Stomach (tissue), 4 donors: ENCODE measurements at regions not wholly inside any gene's neighbourhood (a gene's known extent, or its start where the extent isn't known, plus 50 kb on each side); places are given as distances from the start of the nearest gene placed in this dataset.

Experiments
- EP300 ChIP-seq: sonication (generic); formaldehyde crosslinking; IDR thresholded peaks from one replicate; pipeline ENCODE4 v1.6.1; 2017; ENCODE audit warnings: antibody characterized with exemption
- POLR2A ChIP-seq, 4 donors: fragments of 450-650 bp; IDR thresholded peaks; one replicate each; pipeline ENCODE4 v1.6.1; 2016; ENCODE audit warnings: antibody characterized with exemption in 4 of 4, control low read depth in 2 of 4, mild to moderate bottlenecking in 1 of 4, moderate library complexity in 1 of 4
- POLR2AphosphoS5 ChIP-seq, 3 donors: sonication (generic); formaldehyde crosslinking; IDR thresholded peaks; one replicate each; pipeline ENCODE4 v1.6.1; 2016; ENCODE audit warnings: antibody characterized with exemption in 3 of 3
- TF ChIP-seq, protein P1 (sequence below), 7 experiments: fragments of 450-650 bp in 4 of 7; fragments of 200-600 bp in 3 of 7; sonication (generic) in 3 of 7; IDR thresholded peaks; one replicate each; pipeline ENCODE4 v1.5.1; 2016 to 2019; ENCODE audit warnings: antibody characterized with exemption in 7 of 7, control low read depth in 2 of 7, mild to moderate bottlenecking in 1 of 7

DNA sequence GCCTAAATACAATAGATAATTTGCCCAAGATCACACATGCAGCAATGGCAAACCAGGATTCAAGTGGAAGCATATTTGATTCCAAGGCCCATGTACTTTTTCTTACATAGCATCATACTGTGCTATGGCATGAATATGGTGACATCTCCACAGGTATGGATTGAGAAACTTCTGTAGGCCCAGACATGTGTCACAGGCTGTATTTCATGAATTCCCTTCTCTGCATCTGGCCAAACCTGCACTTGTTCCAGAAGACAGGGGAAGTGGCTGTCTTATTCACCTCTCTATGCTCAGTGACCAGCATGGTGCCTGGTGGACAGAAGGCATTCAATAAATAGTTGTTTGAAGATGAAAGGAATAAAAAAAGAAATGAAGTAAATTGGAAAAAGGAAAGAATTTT is 77.3 kb upstream of the TMEM164 start:
- TF ChIP-seq, protein P1, sequence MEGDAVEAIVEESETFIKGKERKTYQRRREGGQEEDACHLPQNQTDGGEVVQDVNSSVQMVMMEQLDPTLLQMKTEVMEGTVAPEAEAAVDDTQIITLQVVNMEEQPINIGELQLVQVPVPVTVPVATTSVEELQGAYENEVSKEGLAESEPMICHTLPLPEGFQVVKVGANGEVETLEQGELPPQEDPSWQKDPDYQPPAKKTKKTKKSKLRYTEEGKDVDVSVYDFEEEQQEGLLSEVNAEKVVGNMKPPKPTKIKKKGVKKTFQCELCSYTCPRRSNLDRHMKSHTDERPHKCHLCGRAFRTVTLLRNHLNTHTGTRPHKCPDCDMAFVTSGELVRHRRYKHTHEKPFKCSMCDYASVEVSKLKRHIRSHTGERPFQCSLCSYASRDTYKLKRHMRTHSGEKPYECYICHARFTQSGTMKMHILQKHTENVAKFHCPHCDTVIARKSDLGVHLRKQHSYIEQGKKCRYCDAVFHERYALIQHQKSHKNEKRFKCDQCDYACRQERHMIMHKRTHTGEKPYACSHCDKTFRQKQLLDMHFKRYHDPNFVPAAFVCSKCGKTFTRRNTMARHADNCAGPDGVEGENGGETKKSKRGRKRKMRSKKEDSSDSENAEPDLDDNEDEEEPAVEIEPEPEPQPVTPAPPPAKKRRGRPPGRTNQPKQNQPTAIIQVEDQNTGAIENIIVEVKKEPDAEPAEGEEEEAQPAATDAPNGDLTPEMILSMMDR (IDR thresholded peaks at IDR 0.05) = no peak
- no peak for TF ChIP-seq POLR2A (IDR thresholded peaks at IDR 0.05)
- no peak for TF ChIP-seq EP300
- no peak for TF ChIP-seq POLR2AphosphoS5 (IDR thresholded peaks at IDR 0.05)
